ENCODE measurements at regions not wholly inside any gene's neighbourhood (a gene's known extent, or its start where the extent isn't known, plus 50 kb on each side); places are given as distances from the start of the nearest gene placed in this dataset.

DNA sequence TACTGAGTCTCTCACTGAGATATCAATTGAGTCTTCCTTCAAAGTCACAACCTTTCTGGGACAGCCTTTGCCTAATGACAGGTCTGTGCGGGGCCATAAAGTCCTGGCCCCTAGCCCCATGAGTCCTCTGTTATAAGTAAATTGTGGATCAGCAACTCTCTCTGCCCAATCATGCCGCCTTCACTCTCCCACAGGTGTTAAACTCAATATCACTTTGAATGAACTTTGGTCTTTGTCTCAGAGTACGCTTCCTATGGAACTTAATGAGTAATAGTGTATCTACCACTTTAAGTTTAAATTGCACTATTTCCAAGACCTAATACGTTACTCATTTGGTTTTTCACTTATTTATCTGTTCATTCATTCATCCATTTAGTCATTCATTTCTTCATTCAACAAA, 826.4 kb downstream of the TUSC7 start:
- no peak overlapping the region for H3K9ac ChIP-seq (ENCODE audit: low read length)
- no peak overlapping the region for H3K4me3 ChIP-seq (ENCODE audit: low read length)
- no peaks in the 10 kb centered on the region for H3K27me3 ChIP-seq (ENCODE audit: control insufficient read depth, insufficient read depth, low read length)
- H3K9me3 ChIP-seq (ENCODE audit: control insufficient read depth, low read depth, low read length), result no peaks in the 10 kb centered on the region
- no peak overlapping the region for H3K27ac ChIP-seq (ENCODE audit: low read length)
- H3K4me1 ChIP-seq (ENCODE audit: control insufficient read depth, low read depth, low read length), result no peaks in the 10 kb centered on the region
- H3K36me3 ChIP-seq (ENCODE audit: control insufficient read depth, low read depth, low read length), result no peaks in the 10 kb centered on the region

DNA sequence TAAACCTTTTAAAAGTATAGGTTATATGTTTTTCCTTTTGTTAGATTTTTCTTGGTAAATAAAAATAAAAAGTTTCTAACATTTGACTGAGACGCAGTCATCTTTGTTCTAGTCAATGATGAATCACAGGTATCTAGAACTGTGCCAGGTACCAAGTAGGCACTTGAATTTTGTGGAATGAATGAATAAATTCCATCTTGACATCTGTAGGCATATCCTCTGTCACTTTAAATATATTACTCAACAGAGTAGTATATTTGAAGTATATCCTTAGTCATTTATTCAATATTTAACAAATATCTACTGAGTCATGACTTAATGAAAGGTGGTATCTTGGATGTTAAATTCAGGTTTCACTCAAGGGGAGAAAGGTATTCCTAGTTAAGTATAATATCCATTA, 828.4 kb downstream of the TUSC7 start:
- H3K27me3 ChIP-seq (ENCODE audit: control insufficient read depth, insufficient read depth, low read length), result no peaks in the 10 kb centered on the region
- no peak overlapping the region for H3K4me3 ChIP-seq (ENCODE audit: low read length)
- H3K36me3 ChIP-seq (ENCODE audit: control insufficient read depth, low read depth, low read length), result no peaks in the 10 kb centered on the region
- no peaks in the 10 kb centered on the region for H3K9me3 ChIP-seq (ENCODE audit: control insufficient read depth, low read depth, low read length)
- H3K27ac ChIP-seq (ENCODE audit: low read length), result no peak overlapping the region
- no peak overlapping the region for H3K9ac ChIP-seq (ENCODE audit: low read length)
- H3K4me1 ChIP-seq (ENCODE audit: control insufficient read depth, low read depth, low read length), result no peaks in the 10 kb centered on the region

DNA sequence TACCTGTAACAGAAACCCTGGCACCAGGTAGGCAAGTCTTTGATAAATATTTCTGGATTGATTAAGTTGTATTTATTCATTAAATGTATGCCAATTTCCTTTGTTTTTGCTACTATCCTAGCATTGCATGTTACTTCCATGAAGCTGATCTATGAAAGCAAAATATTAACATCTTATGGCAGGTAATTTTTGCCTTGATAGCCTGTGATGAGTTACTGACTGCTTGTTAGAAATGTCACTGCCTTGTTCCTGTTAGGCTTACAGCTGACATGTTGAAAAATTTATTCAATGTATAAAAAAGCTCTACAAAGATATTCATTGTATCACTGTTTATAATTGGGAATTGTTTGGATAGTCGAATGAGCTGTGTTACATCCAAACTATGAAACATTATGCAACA, 830.1 kb downstream of the TUSC7 start:
- no peak overlapping the region for H3K27ac ChIP-seq (ENCODE audit: low read length)
- no peaks in the 10 kb centered on the region for H3K4me1 ChIP-seq (ENCODE audit: control insufficient read depth, low read depth, low read length)
- no peak overlapping the region for H3K4me3 ChIP-seq (ENCODE audit: low read length)
- no peaks in the 10 kb centered on the region for H3K36me3 ChIP-seq (ENCODE audit: control insufficient read depth, low read depth, low read length)
- no peak overlapping the region for H3K9ac ChIP-seq (ENCODE audit: low read length)
- H3K9me3 ChIP-seq (ENCODE audit: control insufficient read depth, low read depth, low read length), result no peaks in the 10 kb centered on the region
- H3K27me3 ChIP-seq (ENCODE audit: control insufficient read depth, insufficient read depth, low read length), result no peaks in the 10 kb centered on the region

DNA sequence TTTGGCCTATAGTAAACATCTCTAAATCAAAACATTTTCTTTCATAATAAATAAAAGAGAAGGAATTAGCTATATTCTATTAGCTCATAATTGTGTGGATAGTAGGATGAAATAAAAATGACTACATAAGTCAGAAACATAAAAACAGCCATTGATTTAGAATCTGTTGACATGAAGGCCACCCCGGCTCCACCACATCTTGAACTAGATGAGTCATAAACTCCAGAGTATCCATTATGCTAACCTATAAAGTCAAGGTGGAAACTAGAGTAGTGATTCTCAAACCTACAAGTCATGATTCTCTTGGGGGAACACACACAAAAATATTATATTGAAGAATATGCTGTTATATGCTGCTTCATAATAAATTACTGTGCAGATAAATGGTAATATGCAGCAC, 831.0 kb downstream of the TUSC7 start:
- no peaks in the 10 kb centered on the region for H3K36me3 ChIP-seq (ENCODE audit: control insufficient read depth, low read depth, low read length)
- H3K4me1 ChIP-seq (ENCODE audit: control insufficient read depth, low read depth, low read length), result no peaks in the 10 kb centered on the region
- H3K27me3 ChIP-seq (ENCODE audit: control insufficient read depth, insufficient read depth, low read length), result no peaks in the 10 kb centered on the region
- no peak overlapping the region for H3K27ac ChIP-seq (ENCODE audit: low read length)
- no peak overlapping the region for H3K9ac ChIP-seq (ENCODE audit: low read length)
- H3K4me3 ChIP-seq (ENCODE audit: low read length), result no peak overlapping the region
- H3K9me3 ChIP-seq (ENCODE audit: control insufficient read depth, low read depth, low read length), result no peaks in the 10 kb centered on the region

DNA sequence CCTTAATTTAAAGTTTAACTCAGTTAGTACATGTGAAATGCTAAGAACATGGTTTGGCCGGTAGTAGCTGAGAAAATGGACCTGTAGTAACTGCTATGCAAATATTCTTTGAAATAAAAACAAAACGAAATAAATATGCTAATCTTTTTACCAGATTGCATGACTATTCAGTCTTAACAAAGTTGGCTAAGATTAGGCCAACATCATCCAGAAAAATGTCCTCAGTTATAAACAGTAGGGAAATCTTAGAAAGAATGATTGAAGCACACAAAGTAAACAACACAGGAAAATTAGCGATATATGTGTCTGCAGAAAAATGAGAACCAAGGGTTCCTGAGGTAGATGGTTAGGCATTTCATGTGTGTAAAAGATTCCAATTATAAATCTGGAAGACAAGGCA, 832.1 kb downstream of the TUSC7 start:
- Histone ChIP-seq H3K27me3 (ENCODE audit: control insufficient read depth, insufficient read depth, low read length) (no peaks in the 10 kb centered on the region), H3K36me3 (ENCODE audit: control insufficient read depth, low read depth, low read length) (no peaks in the 10 kb centered on the region), H3K4me1 (ENCODE audit: control insufficient read depth, low read depth, low read length) (no peaks in the 10 kb centered on the region), H3K4me3 (ENCODE audit: low read length) (no peak overlapping the region), H3K9ac (ENCODE audit: low read length) (no peak overlapping the region), H3K9me3 (ENCODE audit: control insufficient read depth, low read depth, low read length) (no peaks in the 10 kb centered on the region), H3K27ac (ENCODE audit: low read length) (no peak overlapping the region)

DNA sequence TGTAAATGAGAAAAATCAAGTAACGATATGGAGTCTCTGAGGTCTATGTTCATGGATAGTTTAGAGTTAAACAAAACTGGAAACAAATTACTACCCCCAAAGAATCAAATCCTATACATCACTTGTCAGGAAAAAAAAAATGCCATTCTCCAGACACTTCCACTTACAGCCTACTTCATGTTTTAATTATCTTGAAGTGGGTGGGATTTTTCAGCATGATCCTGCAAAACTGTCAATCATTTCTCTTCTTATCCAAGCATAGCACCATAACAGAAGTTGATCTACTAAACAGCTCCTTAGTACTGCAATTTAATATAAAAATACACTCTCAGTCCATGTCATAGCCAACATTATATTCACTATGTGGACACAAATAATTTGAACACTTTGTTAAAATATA, 833.9 kb downstream of the TUSC7 start:
- H3K9ac ChIP-seq (ENCODE audit: low read length), result no peak overlapping the region
- no peak overlapping the region for H3K27ac ChIP-seq (ENCODE audit: low read length)
- no peak overlapping the region for H3K4me3 ChIP-seq (ENCODE audit: low read length)
- H3K27me3 ChIP-seq (ENCODE audit: control insufficient read depth, insufficient read depth, low read length), result no peaks in the 10 kb centered on the region
- H3K36me3 ChIP-seq (ENCODE audit: control insufficient read depth, low read depth, low read length), result no peaks in the 10 kb centered on the region
- H3K4me1 ChIP-seq (ENCODE audit: control insufficient read depth, low read depth, low read length), result no peaks in the 10 kb centered on the region
- no peaks in the 10 kb centered on the region for H3K9me3 ChIP-seq (ENCODE audit: control insufficient read depth, low read depth, low read length)

DNA sequence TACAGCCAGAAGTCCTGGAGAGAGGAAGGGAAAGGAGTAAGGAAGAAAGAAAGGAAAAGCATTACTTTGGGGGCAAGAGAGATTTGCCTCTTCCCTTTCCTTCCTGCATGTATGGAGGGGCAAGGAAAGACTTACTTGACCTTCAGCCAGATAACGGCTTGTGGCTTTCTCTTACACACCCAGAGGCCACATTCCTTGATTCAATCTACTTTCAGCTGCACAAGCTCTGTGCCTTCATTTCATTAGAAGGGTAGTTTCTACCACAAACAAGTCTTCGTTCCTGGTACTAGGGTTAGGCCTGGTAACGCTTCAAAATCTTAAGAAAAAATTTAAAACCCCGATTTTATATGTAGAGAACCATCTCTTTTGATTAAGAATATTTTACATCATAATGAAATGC, 835.9 kb downstream of the TUSC7 start:
- no peaks in the 10 kb centered on the region for H3K27me3 ChIP-seq (ENCODE audit: control insufficient read depth, insufficient read depth, low read length)
- no peaks in the 10 kb centered on the region for H3K4me1 ChIP-seq (ENCODE audit: control insufficient read depth, low read depth, low read length)
- H3K9me3 ChIP-seq (ENCODE audit: control insufficient read depth, low read depth, low read length), result no peaks in the 10 kb centered on the region
- H3K9ac ChIP-seq (ENCODE audit: low read length), result no peak overlapping the region
- no peak overlapping the region for H3K27ac ChIP-seq (ENCODE audit: low read length)
- no peaks in the 10 kb centered on the region for H3K36me3 ChIP-seq (ENCODE audit: control insufficient read depth, low read depth, low read length)
- no peak overlapping the region for H3K4me3 ChIP-seq (ENCODE audit: low read length)

DNA sequence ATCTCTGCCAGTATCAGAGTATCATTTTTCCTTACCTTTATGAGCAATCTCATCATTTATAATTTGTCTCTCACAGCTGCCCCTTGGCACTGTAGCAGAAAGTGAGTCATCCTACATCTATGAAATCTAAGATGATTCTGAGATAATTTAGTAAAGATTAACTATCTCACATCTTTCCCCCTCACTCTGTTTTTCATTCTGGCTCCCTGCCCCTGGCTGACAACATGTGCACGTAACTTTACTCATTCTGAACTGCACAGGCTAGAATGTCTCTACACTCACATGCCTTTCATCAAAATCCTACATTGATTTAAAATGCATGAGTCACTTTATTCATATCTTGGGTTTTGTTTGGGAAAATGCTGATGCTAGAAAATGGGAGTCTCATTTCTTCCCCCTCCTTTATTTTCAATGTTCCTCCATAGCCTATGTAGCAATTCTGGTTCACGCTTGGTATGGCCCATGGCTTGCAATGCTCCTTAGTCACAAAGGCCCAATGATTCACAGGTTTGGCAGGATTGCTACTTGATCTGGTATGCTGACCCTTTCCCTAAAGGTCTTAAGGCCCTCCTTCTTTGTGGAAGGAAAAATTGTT, 838.5 kb downstream of the TUSC7 start:
- no peak overlapping the region for H3K27ac ChIP-seq (ENCODE audit: low read length)

DNA sequence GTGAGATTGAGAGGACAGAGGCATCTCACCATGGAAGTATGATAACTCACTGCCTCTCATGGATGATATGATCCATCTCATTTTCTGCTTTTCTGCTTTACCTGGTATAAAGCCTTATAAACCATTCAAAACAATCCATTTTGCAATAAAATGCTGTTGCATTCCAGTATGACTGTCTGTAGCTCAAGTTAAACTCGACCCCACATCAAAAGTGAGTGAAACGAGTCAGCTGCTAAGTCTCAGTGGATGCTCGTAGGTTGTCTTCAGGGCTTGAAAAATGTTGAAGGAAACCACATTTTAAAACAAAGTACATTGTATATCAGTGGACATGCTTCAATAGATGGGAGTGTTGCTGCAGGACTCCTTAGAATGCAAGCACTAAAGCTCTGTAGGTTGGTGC, 839.0 kb downstream of the TUSC7 start:
- no peak overlapping the region for H3K4me3 ChIP-seq (ENCODE audit: low read length)

More for the DNA sequence above, 838.5 kb downstream of the TUSC7 start:
- no peaks in the 10 kb centered on the region for H3K36me3 ChIP-seq (ENCODE audit: control insufficient read depth, low read depth, low read length)
- no peak overlapping the region for H3K4me3 ChIP-seq (ENCODE audit: low read length)
- no peak overlapping the region for H3K9ac ChIP-seq (ENCODE audit: low read length)
- no peaks in the 10 kb centered on the region for H3K27me3 ChIP-seq (ENCODE audit: control insufficient read depth, insufficient read depth, low read length)
- H3K4me1 ChIP-seq (ENCODE audit: control insufficient read depth, low read depth, low read length), result no peaks in the 10 kb centered on the region
- H3K9me3 ChIP-seq (ENCODE audit: control insufficient read depth, low read depth, low read length), result no peaks in the 10 kb centered on the region

DNA sequence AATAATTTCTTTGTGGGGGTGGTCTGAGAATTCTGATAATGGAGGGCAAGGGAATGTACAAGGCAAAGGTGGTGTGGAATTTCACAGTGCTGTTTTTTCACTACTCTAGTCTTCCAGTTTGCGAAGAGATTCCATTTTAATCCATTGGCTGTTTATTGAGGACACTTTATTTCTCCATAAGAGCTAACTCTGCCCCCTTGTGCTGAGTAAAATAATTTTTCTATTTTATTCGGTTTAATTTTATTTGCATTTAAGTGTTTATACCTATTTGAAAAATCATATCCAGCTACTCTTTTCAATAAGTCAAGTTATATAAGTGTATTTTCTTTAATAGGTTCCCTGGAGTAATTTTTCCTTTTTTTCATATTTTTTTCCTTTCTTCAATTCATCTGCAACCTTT, 840.1 kb downstream of the TUSC7 start:
- Histone ChIP-seq H3K27ac (ENCODE audit: low read length) (no peak overlapping the region), H3K4me3 (ENCODE audit: low read length) (no peak overlapping the region), H3K27me3 (ENCODE audit: control insufficient read depth, insufficient read depth, low read length) (no peaks in the 10 kb centered on the region), H3K9ac (ENCODE audit: low read length) (no peak overlapping the region), H3K36me3 (ENCODE audit: control insufficient read depth, low read depth, low read length) (no peaks in the 10 kb centered on the region), H3K9me3 (ENCODE audit: control insufficient read depth, low read depth, low read length) (no peaks in the 10 kb centered on the region), H3K4me1 (ENCODE audit: control insufficient read depth, low read depth, low read length) (no peaks in the 10 kb centered on the region)

More for the DNA sequence above, 839.0 kb downstream of the TUSC7 start:
- no peaks in the 10 kb centered on the region for H3K9me3 ChIP-seq (ENCODE audit: control insufficient read depth, low read depth, low read length)
- no peaks in the 10 kb centered on the region for H3K4me1 ChIP-seq (ENCODE audit: control insufficient read depth, low read depth, low read length)
- H3K36me3 ChIP-seq (ENCODE audit: control insufficient read depth, low read depth, low read length), result no peaks in the 10 kb centered on the region
- H3K27ac ChIP-seq (ENCODE audit: low read length), result no peak overlapping the region
- H3K9ac ChIP-seq (ENCODE audit: low read length), result no peak overlapping the region
- no peaks in the 10 kb centered on the region for H3K27me3 ChIP-seq (ENCODE audit: control insufficient read depth, insufficient read depth, low read length)

DNA sequence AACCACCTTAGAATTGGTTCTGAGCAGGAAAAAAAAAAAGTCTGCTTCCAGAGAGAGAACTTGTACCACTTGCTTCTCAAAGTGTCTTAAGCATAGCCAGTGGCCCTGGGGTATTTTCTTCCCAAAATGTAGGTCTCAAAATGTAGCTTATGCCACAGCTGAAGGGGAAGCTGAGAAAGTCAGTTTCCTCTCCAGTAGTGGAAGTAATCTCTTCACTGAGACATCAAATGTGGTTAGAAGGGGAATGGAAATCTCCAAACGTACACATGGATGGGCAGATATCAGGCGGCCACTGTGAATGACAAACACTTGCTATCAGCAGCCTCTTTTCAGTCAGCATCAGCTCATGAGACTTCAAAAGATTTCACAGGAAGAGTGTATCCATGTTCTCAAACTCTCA, 841.2 kb downstream of the TUSC7 start:
- H3K36me3 ChIP-seq (ENCODE audit: control insufficient read depth, low read depth, low read length), result no peaks in the 10 kb centered on the region
- H3K4me3 ChIP-seq (ENCODE audit: low read length), result no peak overlapping the region
- no peaks in the 10 kb centered on the region for H3K4me1 ChIP-seq (ENCODE audit: control insufficient read depth, low read depth, low read length)
- H3K27me3 ChIP-seq (ENCODE audit: control insufficient read depth, insufficient read depth, low read length), result no peaks in the 10 kb centered on the region
- H3K9me3 ChIP-seq (ENCODE audit: control insufficient read depth, low read depth, low read length), result no peaks in the 10 kb centered on the region
- H3K27ac ChIP-seq (ENCODE audit: low read length), result no peak overlapping the region
- H3K9ac ChIP-seq (ENCODE audit: low read length), result no peak overlapping the region

DNA sequence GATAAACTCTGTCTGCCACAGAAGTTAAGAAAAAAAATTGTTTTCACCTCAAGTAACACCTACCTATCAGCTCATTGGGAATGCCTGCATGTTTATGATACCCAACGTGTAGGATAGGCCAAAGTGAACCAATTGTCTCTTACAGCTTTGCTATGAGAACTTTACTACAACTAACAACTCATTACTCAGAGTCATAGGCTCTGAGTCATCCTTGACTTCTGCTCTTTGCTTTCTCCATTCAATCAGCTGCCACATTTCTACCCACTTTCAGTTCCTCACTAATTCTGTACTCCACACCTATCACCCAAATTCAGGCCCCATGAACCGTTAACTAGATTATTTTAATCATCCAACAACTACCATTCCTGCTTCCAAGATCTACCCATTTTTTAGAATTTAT, 843.9 kb downstream of the TUSC7 start:
- no peaks in the 10 kb centered on the region for H3K4me1 ChIP-seq (ENCODE audit: control insufficient read depth, low read depth, low read length)
- H3K9me3 ChIP-seq (ENCODE audit: control insufficient read depth, low read depth, low read length), result no peaks in the 10 kb centered on the region
- H3K9ac ChIP-seq (ENCODE audit: low read length), result no peak overlapping the region
- no peak overlapping the region for H3K27ac ChIP-seq (ENCODE audit: low read length)
- no peak overlapping the region for H3K4me3 ChIP-seq (ENCODE audit: low read length)
- H3K36me3 ChIP-seq (ENCODE audit: control insufficient read depth, low read depth, low read length), result no peaks in the 10 kb centered on the region
- H3K27me3 ChIP-seq (ENCODE audit: control insufficient read depth, insufficient read depth, low read length), result no peaks in the 10 kb centered on the region

All from iPS-18a (cell line).